Left ventricle myocardium inferior (tissue), 1 donor: ENCODE measurements at regions not wholly inside any gene's neighbourhood (a gene's known extent, or its start where the extent isn't known, plus 50 kb on each side); places are given as distances from the start of the nearest gene placed in this dataset.

Experiments
- DNase-seq: peaks from one replicate; pipeline ENCODE4 v3.0.0-alpha.2; 2020
- H3K27ac ChIP-seq: fragments of 200-600 bp; replicated peaks from 2 replicates; pipeline ENCODE4 v1.8.0; 2021
- H3K27me3 ChIP-seq: fragments of 200-600 bp; 2 replicates; pipeline ENCODE4 v1.8.0; 2021; ENCODE audit warnings: low read depth
- H3K36me3 ChIP-seq: fragments of 200-600 bp; 2 replicates; pipeline ENCODE4 v1.8.0; 2021
- H3K4me1 ChIP-seq: fragments of 200-600 bp; 2 replicates; pipeline ENCODE4 v1.8.0; 2021
- H3K4me3 ChIP-seq: fragments of 200-600 bp; 2 replicates; pipeline ENCODE4 v1.8.0; 2021; ENCODE audit warnings: mild to moderate bottlenecking, moderate library complexity
- H3K9me3 ChIP-seq: fragments of 200-600 bp; replicated peaks from 2 replicates; pipeline ENCODE4 v1.8.0; 2021
- intact Hi-C: fragments of 100-400 bp; cut with micrococcal nuclease; formaldehyde crosslinking; loops from one replicate; pipeline ENCODE4 v1.11.0; 2022
- TF ChIP-seq, protein P1 (sequence below): fragments of 200-600 bp; IDR thresholded peaks from 2 replicates; pipeline ENCODE4 v1.8.0; 2021; ENCODE audit warnings: antibody characterized with exemption, mild to moderate bottlenecking, borderline replicate concordance
- donor health status: DM: no; HTN: yes; CAD: no; lungs with severe emphysema.

DNA sequence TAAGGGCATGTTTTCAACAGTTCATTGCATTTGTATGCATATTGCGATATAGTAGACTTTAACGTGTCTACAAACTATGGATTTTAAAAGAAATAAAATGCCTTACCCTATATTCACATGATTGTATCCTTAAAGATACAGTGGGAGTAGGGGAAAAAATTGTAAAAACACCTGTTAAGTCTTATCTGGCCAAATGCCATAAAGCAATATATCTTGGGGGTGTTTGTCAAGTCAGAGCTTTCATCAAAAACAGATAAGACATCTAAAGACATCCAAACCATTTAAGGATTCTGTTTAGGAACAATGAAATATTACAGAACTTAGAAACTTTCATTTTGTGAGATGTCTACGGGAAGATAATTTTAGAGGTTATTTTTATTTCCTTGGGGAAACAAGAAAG, 152.3 kb downstream of the AASDH start:
- Histone ChIP-seq H3K4me1 (no peaks in the 10 kb centered on the region), H3K4me3 (no peak overlapping the region), H3K27ac (no peak overlapping the region), H3K27me3 (no peaks in the 10 kb centered on the region), H3K36me3 (no peaks in the 10 kb centered on the region), H3K9me3 (peaks cover 16% of the 10 kb centered on the region)
- TF ChIP-seq, protein P1, sequence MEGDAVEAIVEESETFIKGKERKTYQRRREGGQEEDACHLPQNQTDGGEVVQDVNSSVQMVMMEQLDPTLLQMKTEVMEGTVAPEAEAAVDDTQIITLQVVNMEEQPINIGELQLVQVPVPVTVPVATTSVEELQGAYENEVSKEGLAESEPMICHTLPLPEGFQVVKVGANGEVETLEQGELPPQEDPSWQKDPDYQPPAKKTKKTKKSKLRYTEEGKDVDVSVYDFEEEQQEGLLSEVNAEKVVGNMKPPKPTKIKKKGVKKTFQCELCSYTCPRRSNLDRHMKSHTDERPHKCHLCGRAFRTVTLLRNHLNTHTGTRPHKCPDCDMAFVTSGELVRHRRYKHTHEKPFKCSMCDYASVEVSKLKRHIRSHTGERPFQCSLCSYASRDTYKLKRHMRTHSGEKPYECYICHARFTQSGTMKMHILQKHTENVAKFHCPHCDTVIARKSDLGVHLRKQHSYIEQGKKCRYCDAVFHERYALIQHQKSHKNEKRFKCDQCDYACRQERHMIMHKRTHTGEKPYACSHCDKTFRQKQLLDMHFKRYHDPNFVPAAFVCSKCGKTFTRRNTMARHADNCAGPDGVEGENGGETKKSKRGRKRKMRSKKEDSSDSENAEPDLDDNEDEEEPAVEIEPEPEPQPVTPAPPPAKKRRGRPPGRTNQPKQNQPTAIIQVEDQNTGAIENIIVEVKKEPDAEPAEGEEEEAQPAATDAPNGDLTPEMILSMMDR, result no peak
- intact Hi-C loops, result no loop called here
- no peak for DNase-seq

DNA sequence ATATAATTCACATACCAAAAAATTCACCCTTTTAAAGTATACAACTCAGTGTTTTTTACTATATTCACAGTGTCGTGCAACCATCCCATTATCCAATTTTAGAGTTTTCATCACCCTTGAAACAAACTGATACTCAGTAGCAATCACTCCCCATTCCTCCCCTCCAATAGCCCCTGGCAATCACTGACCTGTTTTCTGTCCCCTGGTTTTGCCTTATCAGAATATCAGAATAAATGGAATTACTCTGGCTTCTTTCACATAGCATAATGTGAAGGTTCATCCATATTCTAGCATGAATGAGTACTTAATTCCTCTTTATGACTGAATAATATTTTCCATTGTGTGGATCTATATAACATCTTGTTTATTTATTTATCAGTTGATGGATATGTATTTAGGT, 153.2 kb downstream of the AASDH start:
- Histone ChIP-seq H3K36me3 (no peaks in the 10 kb centered on the region), H3K9me3 (peaks cover 16% of the 10 kb centered on the region), H3K4me3 (no peak overlapping the region), H3K27ac (no peak overlapping the region), H3K27me3 (no peaks in the 10 kb centered on the region), H3K4me1 (no peaks in the 10 kb centered on the region)
- DNase-seq, result no peak
- intact Hi-C loops, result no loop called here
- TF ChIP-seq, protein P1, result no peak

- Histone ChIP-seq H3K27ac (no peak overlapping the region), H3K4me1 (no peaks in the 10 kb centered on the region), H3K36me3 (no peaks in the 10 kb centered on the region), H3K9me3 (peaks cover 16% of the 10 kb centered on the region), H3K27me3 (no peaks in the 10 kb centered on the region), H3K4me3 (no peak overlapping the region)
- intact Hi-C loops, result no loop called here
- TF ChIP-seq, protein P1, result no peak
- no peak for DNase-seq
Observed at GRCh38 chr4:56231410-56231809, 155.9 kb downstream of the AASDH start.

DNA sequence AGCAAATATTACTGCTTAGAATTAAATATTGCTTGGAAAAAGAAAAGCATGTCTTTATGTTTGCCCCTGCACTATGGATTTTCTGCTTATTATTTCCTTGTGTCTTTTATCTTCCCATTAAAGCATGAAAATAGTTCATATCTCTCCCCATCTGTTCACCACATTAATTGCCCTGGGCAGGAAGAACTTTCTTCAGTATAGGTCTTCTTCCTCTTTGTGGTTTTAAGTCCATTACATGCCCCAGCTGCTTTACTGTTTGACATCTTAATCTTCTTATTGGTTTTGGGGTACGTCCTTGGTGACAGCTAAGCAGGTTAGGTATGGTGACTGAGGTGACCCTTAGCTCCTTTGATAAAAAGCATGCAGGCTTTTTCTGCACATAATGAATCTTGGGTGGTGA, 157.3 kb downstream of the AASDH start:
- no peaks in the 10 kb centered on the region for H3K36me3 ChIP-seq
- H3K27me3 ChIP-seq, result no peaks in the 10 kb centered on the region
- TF ChIP-seq, protein P1, result no peak
- no peak overlapping the region for H3K27ac ChIP-seq
- intact Hi-C loops, result no loop called here
- no peak for DNase-seq
- no peaks in the 10 kb centered on the region for H3K4me1 ChIP-seq
- no peak overlapping the region for H3K4me3 ChIP-seq
- H3K9me3 ChIP-seq, result peaks cover 16% of the 10 kb centered on the region

- Histone ChIP-seq H3K4me3 (no peak overlapping the region), H3K9me3 (peaks cover 11% of the 10 kb centered on the region), H3K27me3 (no peaks in the 10 kb centered on the region), H3K36me3 (no peaks in the 10 kb centered on the region), H3K27ac (no peak overlapping the region), H3K4me1 (no peaks in the 10 kb centered on the region)
- no peak for DNase-seq
- TF ChIP-seq, protein P1, result no peak
- intact Hi-C loops, result no loop called here
Observed at GRCh38 chr4:56227301-56227835, 159.9 kb downstream of the AASDH start.
